Panc1 (cell line): ENCODE measurements at regions not wholly inside any gene's neighbourhood (a gene's known extent, or its start where the extent isn't known, plus 50 kb on each side); places are given as distances from the start of the nearest gene placed in this dataset.

ENCODE experiments used
- ATAC-seq: fragments of 200-7000 bp; cut with Tn5 transposase; 2 replicates; pipeline ENCODE4 v1.9.1; 2020; ENCODE audit warnings: mild to moderate bottlenecking, moderate library complexity
- BruUV-seq: library from RNA; stranded (reverse); fragments of 400-500 nt; replicated peaks from 2 replicates; lab custom pipeline; 2021; lab: Mats Ljungman, UMichigan
- CTCF ChIA-PET: fragments of 300-600 bp; sonication (Branson Sonifier 250); formaldehyde crosslinking; loops from one replicate; lab custom pipeline; 2022; ENCODE audit warnings: antibody characterized with exemption; lab: Charles Lee
- POLR2A ChIA-PET: fragments of 300-600 bp; sonication (Branson Sonifier 250); formaldehyde crosslinking; loops from one replicate; lab custom pipeline; 2022; ENCODE audit warnings: antibody characterized with exemption; lab: Charles Lee
- DNase-seq: peaks from one replicate; pipeline ENCODE4 v3.0.0-alpha.2; 2010; ENCODE audit warnings: low read depth, low spot score
- H3K27ac ChIP-seq: 2 replicates; pipeline ENCODE4 v1.5.1; 2011; ENCODE audit warnings: mild to moderate bottlenecking, low read length, inconsistent platforms
- H3K27me3 ChIP-seq: fragments of 200-500 bp; sonication (Bioruptor generic); 2 replicates; pipeline ENCODE4 v1.6.0; 2014; ENCODE audit warnings: low read length, inconsistent platforms; ENCODE audit not compliant: control insufficient read depth, insufficient read depth
- H3K36me3 ChIP-seq: fragments of 200-500 bp; sonication (Bioruptor generic); 2 replicates; pipeline ENCODE4 v1.5.1; 2014; ENCODE audit warnings: inconsistent platforms, mild to moderate bottlenecking, low read length, moderate library complexity; ENCODE audit not compliant: control insufficient read depth, insufficient read depth
- H3K4me1 ChIP-seq: 2 replicates; pipeline ENCODE4 v1.5.1; 2011; ENCODE audit warnings: inconsistent platforms, mild to moderate bottlenecking, low read length, moderate library complexity; ENCODE audit not compliant: control insufficient read depth, insufficient read depth
- H3K4me3 ChIP-seq, 2 experiments: 2 replicates each; pipeline ENCODE4 v1.5.1; 2011 to 2012; ENCODE audit warnings: low read depth in 2 of 2, low read length in 2 of 2, mild to moderate bottlenecking in 2 of 2, inconsistent platforms in 1 of 2, moderate library complexity in 1 of 2
- H3K9me3 ChIP-seq: fragments of 200-500 bp; sonication (Bioruptor generic); 2 replicates; pipeline ENCODE4 v1.5.1; 2014; ENCODE audit warnings: low read depth, mild to moderate bottlenecking, inconsistent platforms, low read length, moderate library complexity; ENCODE audit not compliant: control insufficient read depth, insufficient read depth
- CTCF ChIP-seq: fragments of 450-650 bp; IDR thresholded peaks from 2 replicates; pipeline ENCODE4 v1.5.1; 2017; ENCODE audit warnings: mild to moderate bottlenecking
- POLR2AphosphoS5 ChIP-seq: IDR thresholded peaks from 2 replicates; pipeline ENCODE4 v1.6.1; 2012; ENCODE audit warnings: mild to moderate bottlenecking, low read depth, low read length, moderate library complexity
- REST ChIP-seq, 2 experiments: IDR thresholded peaks; 2 replicates each; pipeline ENCODE4 v1.6.1; 2011 to 2012; ENCODE audit warnings: low read depth in 2 of 2, control low read depth in 1 of 2, low read length in 1 of 2, mild to moderate bottlenecking in 1 of 2, moderate library complexity in 1 of 2; ENCODE audit not compliant: insufficient read depth in 1 of 2
- SIN3A ChIP-seq: IDR thresholded peaks from 2 replicates; pipeline ENCODE4 v1.6.1; 2012; ENCODE audit warnings: low read depth, mild to moderate bottlenecking, low read length, moderate library complexity, borderline replicate concordance; ENCODE audit not compliant: insufficient read depth
- TCF7L2 ChIP-seq: IDR thresholded peaks from 2 replicates; pipeline ENCODE4 v1.6.1; 2011; ENCODE audit warnings: mild to moderate bottlenecking, low read depth, low read length, inconsistent platforms
- in situ Hi-C: cut with HindIII; loops from 2 replicates; pipeline ENCODE4 v1.10.0; 2016; ENCODE audit warnings: low sequenced_read_pairs, low pct_unique_long_range_greater_than_20kb
- intact Hi-C: fragments of 100-400 bp; cut with micrococcal nuclease; formaldehyde crosslinking; loops from one replicate; pipeline ENCODE4 v1.10.0; 2022; ENCODE audit not compliant: unreplicated experiment

GRCh38 chr2:3942841-3943240, 239.5 kb downstream of the DCDC2C start:
- Histone ChIP-seq H3K9me3 (no peaks in the 10 kb centered on the region), H3K36me3 (no peaks in the 10 kb centered on the region), H3K4me1 (no peaks in the 10 kb centered on the region), H3K27me3 (no peaks in the 10 kb centered on the region), H3K27ac (no peak overlapping the region), H3K4me3 (no peak overlapping the region)
- BruUV-seq, result no TSS peak
- ATAC-seq (no peak), DNase-seq (no peak)
- intact Hi-C loops (no loop called here), in situ Hi-C loops (no loop called here)
- ChIA-PET CTCF (no interaction called here), POLR2A (no interaction called here)
- TF ChIP-seq POLR2AphosphoS5, result no peak
- no peak for TF ChIP-seq CTCF
- TF ChIP-seq SIN3A, result no peak
- no peak for TF ChIP-seq TCF7L2
- no peak for TF ChIP-seq REST (IDR thresholded peaks at IDR 0.05; ENCODE audit: insufficient read depth in 1 of 2, low read depth in 2 of 2, low read length in 1 of 2)

GRCh38 chr2:3944071-3944470, 240.7 kb downstream of the DCDC2C start:
- no peak overlapping the region for H3K4me3 ChIP-seq
- BruUV-seq, result no TSS peak
- ChIA-PET CTCF (no interaction called here), POLR2A (no interaction called here)
- in situ Hi-C loops, result no loop called here
- no peaks in the 10 kb centered on the region for H3K9me3 ChIP-seq
- no peaks in the 10 kb centered on the region for H3K27me3 ChIP-seq
- ATAC-seq, result no peak
- H3K27ac ChIP-seq, result no peak overlapping the region
- TF ChIP-seq SIN3A (no peak), REST (IDR thresholded peaks at IDR 0.05; ENCODE audit: insufficient read depth in 1 of 2, low read depth in 2 of 2, low read length in 1 of 2) (no peak), CTCF (no peak), TCF7L2 (no peak), POLR2AphosphoS5 (no peak)
- H3K36me3 ChIP-seq, result no peaks in the 10 kb centered on the region
- intact Hi-C loops, result no loop called here
- H3K4me1 ChIP-seq, result no peaks in the 10 kb centered on the region
- DNase-seq, result no peak
